T47D (cell line): ENCODE measurements at regions not wholly inside any gene's neighbourhood (a gene's known extent, or its start where the extent isn't known, plus 50 kb on each side); places are given as distances from the start of the nearest gene placed in this dataset.

Experiments used
- DNase-seq, 2 experiments: peaks; one replicate each; pipeline versions ENCODE4 v3.0.0 to v3.0.0-alpha.2; 2011 to 2012; ENCODE audit warnings: low read depth in 1 of 2, low spot score in 1 of 2
- JUND ChIP-seq: IDR thresholded peaks from 2 replicates; pipeline ENCODE4 v1.6.1; 2012; ENCODE audit warnings: low read depth
- in situ Hi-C: cut with HindIII; loops from 2 replicates; pipeline ENCODE4 v1.10.0; 2016; ENCODE audit warnings: low sequenced_read_pairs, low pct_unique_long_range_greater_than_20kb

- no peak for DNase-seq
- in situ Hi-C loops = no loop called here
These were observed 315.5 kb downstream of the PRL start for GRCh38 chr6:21981235-21981833.

DNA sequence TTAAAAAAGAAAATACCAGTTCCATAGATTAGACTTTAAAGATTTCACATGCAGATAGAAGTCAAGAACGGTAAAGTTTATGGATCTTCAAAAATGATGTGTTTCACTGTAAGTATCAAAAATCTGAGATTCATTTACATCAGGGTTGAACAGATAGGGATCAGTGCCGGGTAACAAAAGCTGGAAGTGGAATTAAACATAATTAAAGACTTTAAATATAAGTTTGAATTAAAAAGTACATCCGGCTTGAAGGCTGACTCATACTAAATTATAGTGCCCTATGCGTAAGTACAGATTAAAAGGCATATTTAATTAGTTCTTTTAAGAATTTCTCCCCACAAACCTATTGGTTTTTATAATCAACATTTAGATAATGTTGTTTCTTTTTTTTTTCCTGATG is 312.7 kb downstream of the PRL start:
- in situ Hi-C loops = no loop called here
- TF ChIP-seq JUND = no peak
- DNase-seq = no peak

More at GRCh38 chr6:21981235-21981833, 315.5 kb downstream of the PRL start:
- no peak for TF ChIP-seq JUND

DNA sequence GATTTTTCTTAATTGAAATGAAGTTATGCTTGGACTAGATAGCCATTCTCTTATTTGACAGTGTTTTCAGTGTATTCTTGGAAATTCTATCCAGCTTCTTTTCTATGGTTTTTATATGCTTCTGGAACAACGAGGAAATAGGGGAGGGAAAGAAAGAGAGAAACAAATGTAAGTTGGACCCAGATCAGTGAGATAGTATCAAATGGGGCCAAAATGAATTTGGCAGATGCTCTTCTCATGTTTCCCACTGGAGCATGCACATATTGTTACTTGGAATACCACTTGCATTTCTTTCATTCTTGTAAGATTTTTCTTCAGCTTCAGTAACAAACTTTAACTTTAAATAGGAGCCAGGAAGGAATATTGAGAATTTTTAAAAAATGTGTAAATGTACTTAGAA is 312.3 kb downstream of the PRL start:
- TF ChIP-seq JUND = no peak
- DNase-seq = no peak
- in situ Hi-C loops = no loop called here

- no peak for DNase-seq
- no peak for TF ChIP-seq JUND
- in situ Hi-C loops = no loop called here
These were observed 310.9 kb downstream of the PRL start for GRCh38 chr6:21985904-21986303.

GRCh38 chr6:21986703-21987102 is 310.1 kb downstream of the PRL start:
- no peak for TF ChIP-seq JUND
- in situ Hi-C loops = no loop called here

DNA sequence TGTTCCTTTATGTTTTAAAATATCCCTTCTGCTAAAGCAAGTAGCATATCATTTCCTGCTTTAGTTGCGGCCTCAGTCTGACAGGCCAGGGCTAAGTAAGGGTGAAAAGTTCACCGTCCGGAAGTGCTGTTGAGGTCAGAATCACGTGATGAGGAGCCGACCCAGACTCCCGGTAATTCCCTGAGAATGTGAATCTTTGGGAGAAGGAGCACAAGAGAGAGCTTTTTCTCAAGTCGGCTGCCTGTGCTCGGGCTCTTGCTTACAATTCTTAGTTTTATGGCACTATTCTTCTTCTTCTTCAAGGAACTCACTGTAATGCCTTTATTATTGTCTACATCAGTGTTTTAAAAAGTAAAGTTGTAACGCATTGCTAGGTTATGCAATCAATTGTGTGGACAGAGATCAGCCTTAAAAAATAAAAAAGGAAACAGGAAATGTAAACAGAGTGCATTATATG is 309.3 kb downstream of the PRL start:
- peak; percentile 19 to 66 for DNase-seq
- in situ Hi-C loops = no loop called here
- no peak for TF ChIP-seq JUND

More at GRCh38 chr6:21986703-21987102, 310.1 kb downstream of the PRL start:
- DNase-seq = no peak

- TF ChIP-seq JUND = no peak
- DNase-seq = no peak
- in situ Hi-C loops = no loop called here
These were observed 306.3 kb downstream of the PRL start for GRCh38 chr6:21990577-21990976.

DNA sequence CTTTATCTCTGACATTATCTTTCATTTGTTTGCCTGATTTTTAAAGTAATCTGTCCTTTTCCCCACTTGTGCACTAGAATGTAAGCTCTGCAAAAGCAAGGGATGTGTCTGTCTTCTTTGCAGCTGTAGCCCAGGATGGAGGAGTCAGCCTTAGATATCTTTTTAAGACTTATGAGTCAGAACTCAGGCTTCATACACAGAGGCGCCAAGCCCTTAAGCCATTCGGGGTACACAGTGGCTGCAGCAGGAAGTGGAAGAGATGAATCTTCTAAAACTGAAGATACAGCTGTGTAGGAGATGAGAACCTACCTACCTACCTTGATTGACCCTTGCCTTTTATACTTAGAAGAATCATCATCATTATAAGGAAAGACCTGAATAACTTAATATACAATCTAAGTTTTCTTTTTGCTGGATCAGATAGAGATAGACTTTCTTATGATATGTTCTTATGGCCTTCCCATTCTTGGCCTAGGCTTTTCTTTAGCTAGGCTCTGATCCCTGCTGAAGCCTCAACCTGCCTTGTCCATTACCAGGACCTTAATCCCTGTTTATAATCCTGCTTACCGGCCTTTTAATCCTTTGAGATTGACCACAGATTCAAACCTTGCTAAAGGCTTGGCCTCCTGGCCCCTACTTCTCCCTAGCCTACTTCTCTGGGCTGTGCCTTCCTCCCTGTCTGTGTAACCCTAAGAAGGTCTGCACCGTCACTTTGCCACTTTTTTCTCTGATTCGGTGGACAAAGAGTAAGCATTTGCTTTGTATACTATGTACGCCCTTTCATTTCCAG is 304.5 kb downstream of the PRL start:
- no peak for DNase-seq
- TF ChIP-seq JUND = no peak
- in situ Hi-C loops = no loop called here

GRCh38 chr6:21993841-21994240 is 303.0 kb downstream of the PRL start:
- DNase-seq = no peak
- in situ Hi-C loops = no loop called here
- TF ChIP-seq JUND = no peak

DNA sequence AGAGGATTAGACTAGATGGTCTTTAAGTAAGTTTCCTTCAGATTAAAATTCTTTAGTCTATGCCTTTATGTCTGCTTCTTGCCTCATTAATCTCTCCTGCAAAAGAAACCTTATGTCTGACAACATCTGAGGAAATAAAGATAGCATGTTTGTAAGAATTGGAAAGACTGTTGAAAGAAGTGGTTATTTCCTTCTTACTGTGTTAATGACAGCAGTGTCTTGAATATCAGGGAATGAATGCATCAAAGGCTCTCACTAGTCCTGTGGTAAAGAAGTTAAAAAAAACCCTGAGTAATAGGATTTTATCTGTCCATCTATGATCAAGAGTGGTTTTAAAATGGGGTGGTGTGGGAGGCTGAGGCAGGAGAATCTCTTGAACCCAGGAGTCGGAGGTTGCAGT is 302.0 kb downstream of the PRL start:
- no peak for TF ChIP-seq JUND
- in situ Hi-C loops = no loop called here
- DNase-seq = no peak

DNA sequence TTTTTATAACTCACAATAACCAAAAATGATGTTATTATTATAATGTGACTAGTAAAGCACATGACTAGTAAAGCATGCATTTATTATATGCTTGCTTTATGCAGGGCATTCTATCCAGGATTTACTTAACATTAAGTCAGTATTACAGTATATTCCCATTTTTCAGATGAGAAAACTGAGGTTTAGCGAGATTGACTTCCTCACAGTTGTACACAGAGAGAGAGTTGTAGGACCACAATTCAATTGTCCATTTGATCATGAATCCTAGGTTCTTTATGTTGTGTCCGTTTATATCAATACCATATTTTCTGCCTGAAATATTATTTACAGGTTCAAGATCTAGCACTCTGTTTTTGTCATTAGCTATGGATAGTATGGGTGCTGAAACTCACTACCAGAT is 301.5 kb downstream of the PRL start:
- no peak for TF ChIP-seq JUND
- in situ Hi-C loops = no loop called here
- no peak for DNase-seq

DNA sequence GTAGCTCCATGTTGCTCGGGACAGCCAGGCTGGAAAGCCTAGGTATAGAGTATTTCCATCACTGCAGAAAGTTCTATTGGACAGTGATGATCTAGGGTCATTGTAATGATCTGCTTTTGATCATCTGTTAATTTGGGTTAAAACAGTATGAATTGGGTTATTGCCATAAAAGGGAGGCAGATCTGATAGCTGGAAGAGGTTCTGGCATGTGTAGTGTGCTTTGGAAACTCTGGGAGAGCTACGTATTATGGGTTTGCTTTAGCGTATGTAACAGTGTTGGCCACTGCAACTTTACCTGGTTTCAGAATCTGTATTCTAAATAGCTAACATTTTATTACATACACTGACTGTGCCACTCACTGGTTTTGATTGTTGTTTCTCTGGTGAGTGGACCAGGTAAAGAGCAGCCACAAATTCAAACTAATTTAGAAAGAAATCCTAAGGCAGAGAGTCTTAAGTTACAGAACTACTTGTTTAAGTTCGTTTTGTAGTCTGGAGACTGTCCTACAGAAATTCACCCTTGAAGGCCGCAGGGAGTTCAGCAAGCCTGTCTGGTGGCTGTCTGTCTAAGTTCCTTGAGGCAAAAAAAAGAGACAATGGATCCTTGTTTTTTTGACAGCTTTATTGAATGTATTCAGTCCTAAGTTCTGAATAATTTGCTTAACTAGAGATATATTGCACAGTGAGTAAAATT is 300.3 kb downstream of the PRL start:
- TF ChIP-seq JUND = no peak
- in situ Hi-C loops = no loop called here
- DNase-seq = peak in 1 of 2 experiments; percentile 10
